H9 (cell line): ENCODE measurements at regions not wholly inside any gene's neighbourhood (a gene's known extent, or its start where the extent isn't known, plus 50 kb on each side); places are given as distances from the start of the nearest gene placed in this dataset.

ENCODE experiments used
- DNase-seq: peaks from one replicate; pipeline ENCODE4 v3.0.0-alpha.2; 2017
- H2AFZ ChIP-seq: one replicate; pipeline ENCODE4 v1.6.1; 2013; ENCODE audit warnings: mild to moderate bottlenecking, low read length, control low read depth, moderate library complexity
- H2AK5ac ChIP-seq: 2 replicates; pipeline ENCODE4 v1.6.1; 2013; ENCODE audit warnings: low read length, control low read depth, mixed read lengths; ENCODE audit not compliant: insufficient read length
- H2BK120ac ChIP-seq: one replicate; pipeline ENCODE4 v1.6.1; 2013; ENCODE audit warnings: low read depth, mild to moderate bottlenecking, low read length, control low read depth, inconsistent platforms; ENCODE audit not compliant: poor library complexity, severe bottlenecking
- H2BK12ac ChIP-seq: 2 replicates; pipeline ENCODE4 v1.6.1; 2013; ENCODE audit warnings: low read length, control low read depth, mixed read lengths, low read depth; ENCODE audit not compliant: insufficient read length
- H2BK15ac ChIP-seq: 2 replicates; pipeline ENCODE4 v1.6.1; 2013; ENCODE audit warnings: low read depth, low read length, control low read depth
- H2BK20ac ChIP-seq: one replicate; pipeline ENCODE4 v1.6.1; 2013; ENCODE audit warnings: low read depth, mild to moderate bottlenecking, low read length, control low read depth, inconsistent platforms; ENCODE audit not compliant: poor library complexity, severe bottlenecking
- H2BK5ac ChIP-seq: 2 replicates; pipeline ENCODE4 v1.6.1; 2013; ENCODE audit warnings: low read length, control low read depth, mixed read lengths; ENCODE audit not compliant: insufficient read length
- H3K14ac ChIP-seq: 2 replicates; pipeline ENCODE4 v1.6.1; 2013; ENCODE audit warnings: low read length, control low read depth; ENCODE audit not compliant: insufficient read depth
- H3K18ac ChIP-seq: 2 replicates; pipeline ENCODE4 v1.6.1; 2013; ENCODE audit warnings: low read depth, mild to moderate bottlenecking, mixed read lengths, low read length, control low read depth; ENCODE audit not compliant: insufficient read length
- H3K23ac ChIP-seq: 2 replicates; pipeline ENCODE4 v1.6.1; 2013; ENCODE audit warnings: low read length, control low read depth, mixed read lengths, low read depth; ENCODE audit not compliant: insufficient read length
- H3K23me2 ChIP-seq: 2 replicates; pipeline ENCODE4 v1.6.1; 2013; ENCODE audit warnings: low read depth, mild to moderate bottlenecking, mixed read lengths, low read length, control low read depth; ENCODE audit not compliant: insufficient read length, poor library complexity, severe bottlenecking
- H3K27ac ChIP-seq: 2 replicates; pipeline ENCODE4 v1.5.1; 2013; ENCODE audit warnings: low read length, control low read depth, mixed read lengths, low read depth; ENCODE audit not compliant: insufficient read length
- H3K27me3 ChIP-seq: 2 replicates; pipeline ENCODE4 v1.6.1; 2013; ENCODE audit warnings: low read length, control low read depth, inconsistent platforms; ENCODE audit not compliant: insufficient read depth
- H3K4ac ChIP-seq: 2 replicates; pipeline ENCODE4 v1.6.1; 2013; ENCODE audit warnings: low read depth, mild to moderate bottlenecking, control low read depth, inconsistent platforms, low read length, moderate library complexity
- H3K4me1 ChIP-seq: 2 replicates; pipeline ENCODE4 v1.6.1; 2013; ENCODE audit warnings: low read length, control low read depth, inconsistent platforms; ENCODE audit not compliant: insufficient read depth
- H3K4me2 ChIP-seq: 2 replicates; pipeline ENCODE4 v1.6.1; 2013; ENCODE audit warnings: low read length, control low read depth, mixed read lengths; ENCODE audit not compliant: insufficient read length, insufficient read depth
- H3K56ac ChIP-seq: 2 replicates; pipeline ENCODE4 v1.6.1; 2013; ENCODE audit warnings: low read depth, mild to moderate bottlenecking, mixed read lengths, low read length, control low read depth; ENCODE audit not compliant: insufficient read length
- H3K79me1 ChIP-seq: 2 replicates; pipeline ENCODE4 v1.6.1; 2013; ENCODE audit warnings: low read depth, mild to moderate bottlenecking, moderate library complexity, low read length, control low read depth, inconsistent platforms; ENCODE audit not compliant: insufficient read depth, poor library complexity, severe bottlenecking
- H3K79me2 ChIP-seq: 2 replicates; pipeline ENCODE4 v1.6.1; 2013; ENCODE audit warnings: low read length, control low read depth, inconsistent platforms; ENCODE audit not compliant: insufficient read depth
- H3K9ac ChIP-seq: 2 replicates; pipeline ENCODE4 v1.6.1; 2013; ENCODE audit warnings: low read length, control low read depth, mixed read lengths; ENCODE audit not compliant: insufficient read length; ENCODE audit errors: extremely low read depth
- H3K9me3 ChIP-seq: one replicate; pipeline ENCODE4 v1.6.1; 2013; ENCODE audit warnings: low read depth, low read length, inconsistent platforms; ENCODE audit not compliant: control insufficient read depth
- H3T11ph ChIP-seq: one replicate; pipeline ENCODE4 v1.6.1; 2013; ENCODE audit warnings: mild to moderate bottlenecking, low read length, control low read depth, inconsistent platforms
- H4K20me1 ChIP-seq: one replicate; pipeline ENCODE4 v1.6.1; 2013; ENCODE audit not compliant: control insufficient read depth, insufficient read length, insufficient read depth
- H4K5ac ChIP-seq: 2 replicates; pipeline ENCODE4 v1.6.1; 2013; ENCODE audit warnings: low read depth, mild to moderate bottlenecking, mixed read lengths, low read length, control low read depth; ENCODE audit not compliant: insufficient read length
- H4K8ac ChIP-seq: replicated peaks from 2 replicates; pipeline ENCODE4 v1.6.1; 2013; ENCODE audit warnings: low read length, control low read depth, mixed read lengths, low read depth; ENCODE audit not compliant: insufficient read length
- H4K91ac ChIP-seq: 2 replicates; pipeline ENCODE4 v1.6.1; 2013; ENCODE audit warnings: low read depth, mild to moderate bottlenecking, moderate library complexity, mixed read lengths, low read length, control low read depth; ENCODE audit not compliant: insufficient read length
- H3K27ac Mint-ChIP-seq, 3 experiments: 2 replicates in 2 of 3; 3 replicates in 1 of 3; pipeline ENCODE4 v1.8.0; 2020 to 2021; ENCODE audit warnings: mixed read lengths in 3 of 3, mild to moderate bottlenecking in 1 of 3, moderate library complexity in 1 of 3
- H3K27me3 Mint-ChIP-seq: 2 replicates; pipeline ENCODE4 v1.8.0; 2021; ENCODE audit warnings: low read depth, mild to moderate bottlenecking, moderate library complexity, mixed read lengths
- H3K36me3 Mint-ChIP-seq, 3 experiments: 2 replicates in 2 of 3; 3 replicates in 1 of 3; pipeline ENCODE4 v1.8.0; 2020 to 2021; ENCODE audit warnings: low read depth in 3 of 3, mixed read lengths in 3 of 3; ENCODE audit not compliant: insufficient read depth in 1 of 3
- H3K4me1 Mint-ChIP-seq, 2 experiments: 2 replicates each; pipeline ENCODE4 v1.8.0; 2020; ENCODE audit warnings: mixed read lengths in 2 of 2
- H3K4me3 Mint-ChIP-seq, 2 experiments: 2 replicates in 1 of 2; 3 replicates in 1 of 2; pipeline ENCODE4 v1.8.0; 2020 to 2021; ENCODE audit warnings: mild to moderate bottlenecking in 2 of 2, mixed read lengths in 2 of 2, moderate library complexity in 1 of 2
- H3K9me3 Mint-ChIP-seq, 2 experiments: 2 replicates in 1 of 2; 3 replicates in 1 of 2; pipeline ENCODE4 v1.8.0; 2020; ENCODE audit warnings: mild to moderate bottlenecking in 2 of 2, mixed read lengths in 2 of 2, moderate library complexity in 1 of 2
- CTCF ChIP-seq: fragments of 200-600 bp; sonication (generic); conservative IDR thresholded peaks from 3 replicates; pipeline ENCODE4 v1.8.0; 2021; ENCODE audit warnings: antibody characterized with exemption, mild to moderate bottlenecking
- WGBS: extraction: QIAGEN DNeasy Blood & Tissue Kit; methylation state at CpG from one replicate; pipeline ENCODE4 v1.1.7; 2013; ENCODE audit warnings: missing lambda C conversion rate, low lambda C conversion rate, mixed read lengths; ENCODE audit not compliant: insufficient read length; ENCODE audit errors: extremely low coverage; 5-methylcytosine and 5-hydroxymethylcytosine counted together

- WGBS = no CpG with 5 or more reads among the region's 8 CpGs
- H4K20me1 ChIP-seq = no peaks in the 10 kb centered on the region
- no peak overlapping the region for H3K18ac ChIP-seq
- no peak overlapping the region for H2BK120ac ChIP-seq
- peaks cover 0 to 8% (median 7%) of the 10 kb centered on the region in 3 experiments; a peak in 5 of 7 replicates for H3K36me3 Mint-ChIP-seq
- H4K91ac ChIP-seq = no peak overlapping the region
- H3K4me1 Mint-ChIP-seq = 0 out of 4 replicates have a peak, but pooled peaks cover 0 to 2% of the 10 kb centered on the region in 2 experiments
- H3K9me3 Mint-ChIP-seq = peaks cover 4 to 9% of the 10 kb centered on the region in 2 experiments; a peak in 3 of 5 replicates
- H2BK12ac ChIP-seq = no peak overlapping the region
- H3K9me3 ChIP-seq = no peaks in the 10 kb centered on the region
- no peaks in the 10 kb centered on the region for H3K79me1 ChIP-seq
- H3K27me3 ChIP-seq = no peaks in the 10 kb centered on the region
- no peak for TF ChIP-seq CTCF
- H4K5ac ChIP-seq = no peak overlapping the region
- no peak overlapping the region for H3K27ac ChIP-seq
- H2AK5ac ChIP-seq = no peak overlapping the region
- H3T11ph ChIP-seq = no peak overlapping the region
- H2BK20ac ChIP-seq = no peak overlapping the region
- no peaks in the 10 kb centered on the region for H3K4me1 ChIP-seq
- H3K56ac ChIP-seq = no peak overlapping the region
- H3K23me2 ChIP-seq = no peaks in the 10 kb centered on the region
- H3K27ac Mint-ChIP-seq = no peak overlapping the region
- H3K23ac ChIP-seq = no peak overlapping the region
- no peak overlapping the region for H4K8ac ChIP-seq
- H3K79me2 ChIP-seq = no peaks in the 10 kb centered on the region
- H3K27me3 Mint-ChIP-seq = no peaks in the 10 kb centered on the region; the same call in 1 of the 2 replicates
- no peak overlapping the region for H2BK5ac ChIP-seq
- no peak for DNase-seq
- H3K9ac ChIP-seq = no peak overlapping the region
- H2AFZ ChIP-seq = no peak overlapping the region
- no peak overlapping the region for H3K14ac ChIP-seq
- H2BK15ac ChIP-seq = no peak overlapping the region
- no peak overlapping the region for H3K4me2 ChIP-seq
- H3K4ac ChIP-seq = no peak overlapping the region
- H3K4me3 Mint-ChIP-seq = no peak overlapping the region
Measured at GRCh38 chr4:3355266-3355748, 62.5 kb downstream of the RGS12 start.
